GM21515 (cell line): ENCODE measurements at regions not wholly inside any gene's neighbourhood (a gene's known extent, or its start where the extent isn't known, plus 50 kb on each side); places are given as distances from the start of the nearest gene placed in this dataset.
A peak's percentile ranks its signal among the peaks of the same experiment; 100 is the strongest.

Experiments
- ATAC-seq: cut with Tn5 transposase; IDR thresholded peaks from one replicate; pipeline ENCODE4 v1.9.1; 2021; ENCODE audit not compliant: unreplicated experiment

DNA sequence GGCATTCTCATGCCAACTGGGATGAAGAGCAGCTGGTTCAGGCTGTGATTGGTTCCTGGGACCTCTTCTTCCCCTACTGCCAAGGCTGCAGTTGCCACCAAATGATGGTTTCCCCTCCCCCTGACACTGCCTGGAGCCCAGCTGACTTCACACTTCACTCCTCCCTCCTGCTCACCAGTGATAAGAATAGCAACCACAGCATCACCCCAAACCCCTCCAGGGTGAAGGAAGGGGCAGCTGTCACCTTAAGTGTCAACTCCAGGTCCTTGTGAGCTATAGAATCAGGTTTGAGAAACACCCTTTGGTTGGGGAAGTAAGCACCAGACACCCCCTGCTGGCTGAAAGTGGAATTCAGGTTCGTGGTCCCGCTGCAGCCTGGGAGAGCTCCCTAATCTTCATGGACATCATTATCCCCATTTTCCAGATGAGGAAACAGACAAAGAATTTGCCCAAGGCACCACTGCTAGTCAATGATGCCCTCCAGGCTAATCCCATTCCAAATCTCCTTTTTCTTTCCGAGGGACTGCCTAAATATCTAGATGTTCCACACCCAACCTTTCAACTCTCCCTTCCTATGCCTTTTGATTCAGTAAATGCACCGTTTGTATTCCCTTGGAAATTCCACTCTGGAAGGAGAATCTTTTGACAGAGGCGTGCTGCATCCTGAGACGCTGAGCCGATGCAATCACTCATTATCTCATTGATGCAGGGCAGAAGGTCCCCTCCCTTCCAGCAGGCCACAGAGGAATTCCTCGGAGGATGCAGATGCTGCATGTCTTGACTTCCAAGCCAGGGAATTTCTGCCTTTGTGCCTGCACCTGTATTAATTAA lies 50.6 kb upstream of the UQCRFS1 start:
- no peak for ATAC-seq

DNA sequence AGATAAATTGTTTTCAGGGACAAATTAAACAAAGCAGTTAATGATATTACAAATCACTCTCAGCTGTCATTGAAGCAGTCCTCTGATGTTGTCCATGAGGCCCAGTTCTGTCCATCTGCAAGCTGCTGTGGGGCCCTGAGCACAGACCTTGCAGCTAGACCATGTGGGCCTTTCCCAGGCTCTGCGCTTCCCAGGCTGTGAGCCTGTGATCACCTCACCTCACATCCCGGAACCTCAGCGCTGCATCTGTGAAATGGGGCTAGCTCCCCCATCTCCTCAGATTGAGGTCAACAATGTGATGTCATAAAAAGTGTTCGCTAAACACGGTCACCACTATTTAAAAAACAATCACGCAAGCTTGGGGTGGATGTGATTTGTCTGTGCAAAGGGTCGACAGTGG lies 51.9 kb upstream of the UQCRFS1 start:
- no peak for ATAC-seq

GRCh38 chr19:29265436-29265835 lies 52.5 kb upstream of the UQCRFS1 start:
- no peak for ATAC-seq

GRCh38 chr19:29266001-29266400 lies 53.0 kb upstream of the UQCRFS1 start:
- ATAC-seq = no peak

DNA sequence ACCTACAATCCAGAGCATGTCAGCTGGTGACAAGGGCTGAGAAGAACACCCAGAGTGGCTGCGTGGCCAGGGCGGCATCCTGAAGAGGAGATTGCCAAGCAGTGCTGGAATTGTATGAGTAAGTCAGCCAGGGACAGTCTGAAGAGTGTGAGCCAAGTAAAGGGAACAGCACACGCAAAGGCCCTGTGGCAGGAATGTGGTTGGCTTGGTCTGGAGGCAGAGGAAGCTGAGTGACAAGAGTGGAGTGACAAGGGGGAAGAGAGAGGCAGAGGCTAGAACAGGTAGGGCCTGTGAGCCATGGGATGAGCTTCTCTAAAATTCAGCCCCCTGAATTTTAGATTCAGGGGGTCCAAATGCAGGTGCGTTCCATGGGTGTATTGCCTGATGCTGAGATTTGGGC lies 53.7 kb upstream of the UQCRFS1 start:
- ATAC-seq = no peak

DNA sequence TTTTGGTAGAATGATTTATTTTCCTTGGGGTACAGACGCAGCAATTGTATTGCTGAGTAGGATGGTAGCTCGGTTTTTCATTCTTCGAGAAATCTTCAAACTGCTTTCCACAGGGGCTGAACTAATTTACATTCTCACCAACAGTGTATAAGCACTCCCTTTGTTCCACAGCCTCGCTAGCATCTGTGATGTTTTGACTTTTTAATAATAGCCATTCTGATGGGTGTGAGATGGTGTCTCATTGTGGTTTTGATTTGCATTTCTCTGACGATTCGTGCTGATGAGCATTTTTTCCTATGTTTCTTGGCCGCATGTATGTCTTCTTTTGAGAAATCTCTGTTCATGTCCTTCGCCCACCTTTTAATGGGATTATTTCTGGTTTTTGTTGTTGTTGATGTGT lies 54.8 kb upstream of the UQCRFS1 start:
- no peak for ATAC-seq

GRCh38 chr19:29268103-29268502 lies 55.2 kb upstream of the UQCRFS1 start:
- no peak for ATAC-seq

DNA sequence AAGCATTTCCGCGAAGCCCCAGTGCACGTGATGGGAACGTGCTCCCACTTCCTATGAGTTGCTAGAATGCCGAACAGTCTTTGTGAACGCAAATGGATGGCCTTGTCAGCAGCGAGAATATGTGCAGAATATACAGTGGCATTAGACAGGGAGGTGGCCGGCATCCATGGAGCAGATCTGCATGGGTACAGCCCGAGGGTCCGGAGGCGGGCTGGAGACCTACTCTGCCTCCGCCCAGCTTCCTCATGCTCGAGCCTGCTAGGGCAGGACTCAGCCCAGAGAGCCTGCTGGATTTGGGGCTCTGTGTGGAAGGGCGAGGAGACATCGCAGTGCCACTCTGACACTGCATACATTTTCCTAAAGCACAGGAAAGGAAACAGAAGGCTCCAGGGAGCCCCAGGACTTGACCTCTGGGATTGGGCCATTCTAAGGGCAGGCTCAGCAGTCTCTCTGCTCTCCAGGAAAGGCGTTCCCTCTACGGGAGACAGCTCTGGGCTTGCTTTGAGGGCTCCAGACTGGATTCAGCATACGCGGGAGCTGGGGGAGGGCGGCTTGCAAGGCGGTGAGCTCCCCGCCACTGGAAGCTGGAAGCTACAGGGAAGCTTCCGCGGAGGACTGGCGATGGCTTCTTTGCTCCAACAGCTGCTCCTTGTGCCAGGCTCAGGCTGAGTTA lies 55.9 kb upstream of the UQCRFS1 start:
- ATAC-seq = no peak

DNA sequence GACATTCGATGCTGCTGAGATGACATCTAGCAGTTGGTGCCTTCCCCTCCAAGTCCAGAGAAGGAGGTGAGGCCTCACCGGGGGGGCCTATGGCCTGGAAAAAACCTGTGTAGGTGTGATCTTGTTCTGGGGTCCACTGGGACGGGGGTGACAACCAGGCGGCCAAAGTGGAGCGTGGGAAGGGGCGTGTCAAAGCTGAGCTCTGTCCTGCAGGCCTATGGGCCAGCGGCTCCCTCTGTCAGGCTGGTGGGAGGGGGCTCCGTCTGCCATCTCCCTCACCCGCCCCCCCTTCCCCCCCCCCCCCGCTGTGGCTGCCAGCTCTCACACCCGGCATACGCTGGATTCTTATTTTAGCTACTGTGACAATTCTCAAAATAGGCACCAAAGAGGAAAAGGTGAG lies 56.7 kb upstream of the UQCRFS1 start:
- no peak for ATAC-seq

- no peak for ATAC-seq
These were observed 58.4 kb upstream of the UQCRFS1 start for GRCh38 chr19:29271341-29271740.

DNA sequence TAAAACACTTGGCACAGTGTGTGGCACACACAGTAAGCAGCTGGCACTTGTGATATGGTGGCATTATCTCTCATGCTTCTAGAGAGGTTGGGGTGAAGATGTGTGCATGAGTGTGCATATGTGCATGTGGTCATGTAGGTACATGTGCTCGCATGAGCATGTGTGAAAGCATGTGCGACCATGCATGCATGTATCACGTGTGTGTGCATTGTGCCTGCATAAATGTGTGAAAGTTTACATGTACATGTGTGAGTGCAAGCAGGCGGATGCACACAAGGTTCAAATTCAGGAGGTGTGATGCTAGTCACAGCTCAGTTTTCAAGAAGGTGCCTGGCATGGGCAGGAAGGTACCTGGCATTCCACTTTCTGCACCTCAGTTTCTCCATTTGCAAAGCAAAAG lies 59.0 kb upstream of the UQCRFS1 start:
- ATAC-seq = no peak

GRCh38 chr19:29273000-29273640 lies 60.2 kb upstream of the UQCRFS1 start:
- ATAC-seq = no peak

GRCh38 chr19:29275266-29275665 lies 62.3 kb upstream of the UQCRFS1 start:
- ATAC-seq = no peak

- peak; percentile 79 for ATAC-seq
These were observed 64.2 kb upstream of the UQCRFS1 start for GRCh38 chr19:29277102-29277501.

DNA sequence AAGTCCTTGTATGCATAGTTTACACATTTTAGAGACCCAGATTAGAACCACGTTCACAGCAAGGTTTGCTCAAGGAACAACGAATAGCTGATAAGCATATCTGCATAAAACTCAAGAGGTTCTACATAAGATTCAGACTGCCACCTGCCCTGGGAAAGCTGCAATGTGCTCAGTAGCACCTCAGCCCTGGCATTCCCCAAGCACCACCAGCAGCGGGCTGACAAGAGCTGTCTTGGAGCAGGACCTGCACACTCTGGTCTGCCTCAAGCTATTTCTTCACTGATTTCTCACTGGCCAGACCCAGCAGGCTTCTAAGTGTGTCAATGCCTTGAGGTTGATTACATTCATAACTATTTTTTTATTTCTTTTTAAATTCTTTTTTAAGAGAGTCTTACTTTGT lies 65.8 kb upstream of the UQCRFS1 start:
- ATAC-seq = no peak

- no peak for ATAC-seq
These were observed 70.4 kb upstream of the UQCRFS1 start for GRCh38 chr19:29283366-29283765.

GRCh38 chr19:29285187-29285687 lies 72.3 kb upstream of the UQCRFS1 start:
- no peak for ATAC-seq

GRCh38 chr19:29285878-29286277 lies 72.9 kb upstream of the UQCRFS1 start:
- ATAC-seq = no peak

DNA sequence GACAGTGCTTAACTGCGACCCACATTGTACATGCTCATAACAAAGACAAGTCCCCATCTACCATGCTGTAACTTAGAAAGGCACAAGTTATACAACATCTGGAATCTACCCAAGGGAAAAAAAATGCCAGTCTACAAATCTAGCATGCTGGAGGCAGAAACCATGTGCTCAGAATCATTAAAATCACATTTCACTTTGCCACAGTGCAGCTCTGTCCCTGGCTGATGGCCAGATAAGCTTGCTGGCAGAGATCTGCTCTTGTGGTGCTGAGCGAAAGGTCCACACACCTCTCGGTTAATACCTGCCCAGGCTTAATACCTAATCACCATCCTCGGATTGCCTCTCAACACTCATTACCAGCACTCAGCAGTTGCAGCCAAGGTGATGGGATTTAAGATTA lies 74.1 kb upstream of the UQCRFS1 start:
- no peak for ATAC-seq

DNA sequence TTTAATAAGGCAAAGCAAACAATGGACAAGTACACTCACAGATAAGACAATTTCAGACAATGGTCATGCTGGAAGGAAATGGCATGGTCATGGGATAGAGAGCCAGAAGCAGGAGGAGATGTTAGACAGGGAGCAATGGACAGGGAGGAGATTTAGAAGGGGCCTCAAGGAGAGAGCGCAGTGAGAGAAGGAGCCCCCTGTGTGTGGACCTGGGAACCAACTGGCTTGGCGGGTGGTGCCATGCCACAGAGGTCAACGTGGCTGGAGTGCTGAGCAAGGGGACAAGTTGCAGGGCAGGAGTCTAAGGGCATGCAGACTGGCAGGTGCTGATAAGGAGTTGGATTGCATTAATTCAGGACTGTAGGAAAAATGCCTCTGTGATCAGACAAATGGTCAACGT lies 75.3 kb upstream of the UQCRFS1 start:
- ATAC-seq = no peak

DNA sequence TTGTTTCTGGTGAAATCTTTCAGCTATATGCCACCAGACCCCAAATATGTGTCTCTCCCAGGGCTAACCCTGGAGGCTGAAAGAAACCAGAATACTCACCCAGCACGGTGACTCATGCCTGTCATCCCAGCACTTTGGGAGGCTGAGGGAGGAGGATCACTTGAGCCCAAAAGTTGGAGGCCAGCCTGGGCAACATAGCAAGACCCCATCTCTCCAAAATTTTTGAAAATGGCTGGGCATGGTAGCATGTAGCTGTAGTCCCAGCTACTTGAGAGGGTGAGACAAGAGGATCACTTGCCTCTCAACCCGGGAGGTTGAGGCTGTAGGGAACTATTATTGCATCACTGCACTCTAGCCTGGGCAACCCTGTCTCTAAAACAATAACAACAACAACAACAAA lies 76.1 kb upstream of the UQCRFS1 start:
- ATAC-seq = no peak

- no peak for ATAC-seq
These were observed 77.9 kb upstream of the UQCRFS1 start for GRCh38 chr19:29290853-29291252.
